Stimulated activated CD4-positive, alpha-beta T cell treated with anti-CD3 and anti-CD28 coated beads, Interleukin-4, amount 100 ng/mL, for 4 hours (primary cell): ENCODE measurements at regions not wholly inside any gene's neighbourhood (a gene's known extent, or its start where the extent isn't known, plus 50 kb on each side); places are given as distances from the start of the nearest gene placed in this dataset.

Source experiments
- DNase-seq, 2 experiments: peaks; one replicate each; pipeline ENCODE4 v3.0.0-alpha.2; 2020

DNA sequence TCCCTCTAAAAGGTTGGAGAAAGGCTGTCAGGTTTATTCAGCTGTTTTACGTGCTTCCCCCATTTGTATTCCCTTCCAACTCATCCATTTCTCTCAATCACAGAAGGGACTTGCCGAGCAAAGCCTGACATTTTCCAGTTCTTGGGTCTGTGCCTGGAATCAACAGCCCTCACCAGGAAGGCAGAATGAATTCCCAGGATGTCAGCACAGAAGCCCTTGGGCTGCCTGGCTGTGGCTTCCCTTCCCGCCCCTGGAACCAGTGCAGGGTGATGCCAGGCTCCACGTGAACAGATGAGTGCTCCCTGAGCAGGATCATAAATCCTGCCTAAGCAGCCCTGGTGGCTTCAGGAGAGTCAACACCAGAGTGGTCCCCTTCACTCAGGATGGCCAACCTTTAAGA lies 86.1 kb upstream of the CD83 start:
- no peak for DNase-seq

GRCh38 chr6:14035071-14035847 lies 82.3 kb upstream of the CD83 start:
- no peak for DNase-seq

- DNase-seq, result no peak
Observed at GRCh38 chr6:14035874-14036273, 81.7 kb upstream of the CD83 start.

- no peak for DNase-seq
Observed at GRCh38 chr6:14036911-14037310, 80.7 kb upstream of the CD83 start.

DNA sequence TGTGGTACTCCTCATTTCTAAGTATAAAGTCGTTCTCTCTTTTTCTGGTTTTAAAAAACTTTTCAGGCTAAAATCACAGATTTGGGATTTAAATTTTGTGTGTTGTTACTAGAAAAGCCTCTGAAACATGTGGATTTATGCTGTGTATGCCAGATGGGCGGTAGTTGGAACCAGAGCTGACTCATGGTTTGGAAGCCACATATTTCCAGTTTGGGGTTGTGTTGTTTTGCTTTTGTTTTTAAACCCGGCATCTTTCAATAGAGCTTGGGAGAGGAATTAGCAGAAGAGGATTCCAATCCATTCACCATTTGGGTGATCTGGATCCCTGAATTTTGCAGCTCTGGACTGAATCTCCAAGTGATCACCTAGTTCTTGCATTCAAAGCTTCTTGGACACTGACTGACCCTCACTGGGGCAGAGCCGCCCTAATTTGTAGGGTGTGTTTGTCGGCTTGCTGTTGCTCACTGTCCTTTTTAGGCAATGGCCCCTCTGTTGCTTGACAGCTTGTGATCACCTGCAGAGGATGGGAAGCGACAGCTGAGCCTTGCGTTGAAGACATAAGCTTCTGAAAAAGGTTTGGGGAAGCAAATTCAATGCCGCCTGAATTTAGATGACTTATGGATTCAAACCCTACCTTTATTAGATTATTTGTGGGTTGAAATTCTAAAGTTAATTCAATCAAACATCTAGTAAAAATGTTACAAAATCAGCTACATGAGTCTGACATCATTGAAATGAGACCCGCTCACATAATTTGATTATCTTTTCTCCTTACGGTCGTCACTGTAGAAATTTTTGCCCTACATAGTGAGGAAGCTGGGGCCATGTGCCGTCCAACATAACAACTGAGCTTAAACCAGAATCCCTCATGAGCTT lies 79.9 kb upstream of the CD83 start:
- DNase-seq, result no peak

DNA sequence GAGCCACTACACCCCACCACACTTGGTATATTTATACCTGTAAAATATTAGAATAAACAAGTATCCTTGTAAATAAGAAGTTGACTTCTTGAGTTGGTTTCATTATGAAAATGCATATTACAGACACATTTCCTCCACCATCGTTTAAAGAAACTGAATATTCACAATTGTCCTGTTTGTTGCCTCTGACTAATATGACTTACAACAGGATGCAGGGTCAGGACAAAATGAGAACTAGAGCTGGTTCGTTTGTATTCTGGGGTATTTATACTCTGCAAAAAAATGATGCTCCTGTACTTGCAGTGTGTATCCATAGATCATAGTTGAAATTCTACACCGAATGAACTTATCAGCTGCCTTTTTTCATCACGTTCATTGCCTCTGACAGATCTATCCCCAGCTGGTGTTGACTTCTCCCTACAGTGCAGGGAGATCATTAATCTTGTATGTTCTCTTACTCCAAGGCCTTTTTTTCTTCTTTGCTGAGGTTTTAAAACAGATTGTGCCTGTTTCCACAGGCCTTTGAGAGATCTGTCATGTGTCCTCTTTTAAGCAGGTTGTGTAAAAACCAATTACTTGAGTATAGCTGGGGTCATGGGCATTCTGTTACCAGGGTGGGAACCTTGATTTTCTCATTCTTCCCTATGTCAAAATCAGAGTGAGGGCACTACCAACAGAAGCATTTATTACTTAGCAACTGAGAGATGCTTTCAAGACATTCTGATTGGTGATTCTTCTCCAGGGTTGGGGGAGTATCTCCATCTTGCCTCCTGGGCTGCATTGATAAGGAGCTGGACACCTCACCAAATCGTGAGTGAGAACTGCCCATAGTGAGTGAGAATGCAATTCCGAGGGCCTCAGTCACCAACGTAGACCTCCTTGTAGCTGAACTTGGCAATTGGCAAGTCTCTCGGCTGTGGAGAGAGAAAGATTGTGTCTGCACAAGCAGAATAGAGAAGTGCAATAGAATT lies 78.8 kb upstream of the CD83 start:
- DNase-seq, result no peak

DNA sequence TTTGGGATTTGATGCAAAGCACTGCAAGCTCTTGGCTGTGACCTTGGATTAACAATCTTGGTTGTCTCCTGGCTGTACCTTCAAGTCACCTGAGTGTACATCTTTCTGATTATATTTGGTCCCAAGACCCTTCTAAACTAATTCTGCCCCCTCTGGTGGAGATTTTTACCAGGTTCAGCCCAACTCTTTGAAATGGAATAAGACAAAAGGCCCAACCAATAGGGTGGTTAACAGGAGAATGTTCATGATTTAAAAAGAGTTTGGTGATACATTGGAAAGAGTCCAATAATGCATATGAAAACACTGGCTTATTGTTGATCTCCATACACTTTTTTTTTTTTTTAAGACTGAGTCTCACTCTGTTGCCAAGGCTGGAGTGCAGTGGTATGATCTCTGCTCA lies 77.5 kb upstream of the CD83 start:
- DNase-seq, result no peak

DNA sequence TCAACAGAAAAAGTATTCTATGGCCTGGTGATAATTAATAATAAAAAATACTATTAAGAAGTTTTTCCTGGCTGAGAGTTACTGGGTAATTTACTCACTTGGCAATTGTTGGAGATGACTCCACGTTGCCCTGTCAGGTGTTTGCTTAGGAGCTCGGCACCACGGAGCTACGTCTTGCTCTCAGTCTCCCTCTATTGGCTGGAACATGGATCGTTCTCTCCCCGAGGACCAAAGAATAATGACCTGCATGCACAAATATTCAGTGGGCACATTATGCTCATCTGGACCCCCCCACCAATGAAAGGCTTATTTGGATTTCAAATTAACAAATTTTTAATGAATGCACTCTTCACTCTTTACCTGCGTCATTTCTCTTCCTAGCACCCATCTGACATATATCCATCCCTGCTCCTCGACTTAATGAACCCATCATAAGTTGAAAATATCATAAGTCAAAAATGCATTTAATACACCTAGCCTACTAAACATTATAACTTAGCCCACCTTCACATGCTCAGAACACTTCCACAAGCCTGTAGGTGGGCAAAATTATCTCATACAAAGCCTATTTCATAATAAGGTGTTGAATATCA lies 71.0 kb upstream of the CD83 start:
- DNase-seq, result peak; percentile 30 to 32

- no peak for DNase-seq
Observed at GRCh38 chr6:14047151-14047740, 70.3 kb upstream of the CD83 start.

DNA sequence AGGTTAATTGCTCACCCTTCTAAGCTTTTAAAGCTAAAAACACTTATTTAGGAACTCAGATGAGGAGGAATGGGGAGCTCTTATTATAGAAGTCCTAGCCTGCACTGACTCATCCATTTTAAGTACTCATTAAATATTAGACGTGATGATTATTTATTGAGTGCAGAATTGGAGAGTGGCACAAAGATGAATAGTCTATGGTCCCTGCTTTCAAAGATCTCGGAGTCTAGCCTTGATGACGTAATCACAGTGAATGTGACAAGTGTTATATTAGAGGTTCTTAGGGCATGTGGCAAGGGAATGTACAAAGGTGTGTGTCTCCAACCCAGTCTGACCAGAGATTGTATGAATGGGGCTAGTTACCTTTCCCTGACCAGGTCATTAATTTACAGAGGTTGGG lies 68.7 kb upstream of the CD83 start:
- DNase-seq, result no peak

DNA sequence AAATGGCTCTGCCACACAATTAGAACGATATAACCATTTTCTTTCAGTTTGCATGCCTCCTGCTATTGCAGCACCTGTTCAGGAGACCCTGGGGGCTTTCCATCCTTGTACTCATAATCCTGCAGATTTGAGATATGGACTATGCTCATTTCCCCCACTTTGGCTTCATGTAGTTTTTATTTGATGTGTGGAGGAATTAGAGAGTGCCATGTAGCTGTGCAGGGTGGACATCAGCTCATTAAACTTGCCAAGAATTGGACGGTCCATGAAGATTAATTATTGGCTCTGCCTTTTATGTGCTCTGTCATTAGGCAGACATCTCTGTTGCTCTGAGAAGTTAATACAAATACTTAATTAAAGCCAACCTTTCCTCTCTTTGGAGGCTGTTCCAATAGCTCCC lies 66.2 kb upstream of the CD83 start:
- no peak for DNase-seq

- no peak for DNase-seq
Observed at GRCh38 chr6:14053811-14054210, 63.8 kb upstream of the CD83 start.

- DNase-seq, result no peak
Observed at GRCh38 chr6:14055541-14055940, 62.0 kb upstream of the CD83 start.

GRCh38 chr6:14058029-14058695 lies 59.4 kb upstream of the CD83 start:
- no peak for DNase-seq

DNA sequence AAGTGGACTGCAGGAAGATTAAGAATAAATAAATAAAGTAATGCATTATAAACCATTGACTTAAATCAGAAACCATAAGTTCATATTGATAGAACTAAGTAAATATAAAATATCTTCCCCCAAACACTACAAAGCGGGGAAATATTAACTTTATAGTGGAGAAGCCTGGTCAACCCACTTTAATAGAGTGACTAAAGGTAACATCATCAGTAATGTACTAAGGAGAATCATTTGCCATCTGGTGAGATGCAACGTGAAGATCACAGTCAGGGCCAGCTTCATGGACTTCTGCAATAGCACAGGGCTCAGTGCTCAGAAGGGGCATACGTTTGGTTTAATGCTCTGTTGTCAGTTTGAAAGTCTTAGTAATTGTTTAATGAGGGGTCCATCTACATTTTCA lies 58.8 kb upstream of the CD83 start:
- no peak for DNase-seq

- no peak for DNase-seq
Observed at GRCh38 chr6:14059791-14060436, 57.7 kb upstream of the CD83 start.

- no peak for DNase-seq
Observed at GRCh38 chr6:14060971-14061370, 56.6 kb upstream of the CD83 start.

GRCh38 chr6:14061643-14062042 lies 55.9 kb upstream of the CD83 start:
- no peak for DNase-seq

- no peak for DNase-seq
Observed at GRCh38 chr6:14062345-14063029, 55.1 kb upstream of the CD83 start.

- no peak for DNase-seq
Observed at GRCh38 chr6:14063756-14064155, 53.8 kb upstream of the CD83 start.

- DNase-seq, result no peak
Observed at GRCh38 chr6:14065350-14065749, 52.2 kb upstream of the CD83 start.
